Body of pancreas (tissue), 4 donors: ENCODE measurements at regions not wholly inside any gene's neighbourhood (a gene's known extent, or its start where the extent isn't known, plus 50 kb on each side); places are given as distances from the start of the nearest gene placed in this dataset.

Source experiments
- CTCF ChIP-seq, 7 experiments: fragments of 450-650 bp in 4 of 7; fragments of 200-600 bp in 3 of 7; sonication (generic) in 3 of 7; IDR thresholded peaks; one replicate each; pipeline ENCODE4 v1.5.1; 2016 to 2019; ENCODE audit warnings: antibody characterized with exemption in 7 of 7
- POLR2A ChIP-seq, 3 donors: fragments of 450-650 bp; IDR thresholded peaks; one replicate each; pipeline ENCODE4 v1.6.1; 2016; ENCODE audit warnings: antibody characterized with exemption in 3 of 3, mild to moderate bottlenecking in 2 of 3

- TF ChIP-seq CTCF (IDR thresholded peaks at IDR 0.05) (no peak), POLR2A (IDR thresholded peaks at IDR 0.05) (no peak)
Measured at GRCh38 chr3:187805774-187806173, 60.5 kb upstream of the BCL6 start.
